Pons (tissue), 1 donor: ENCODE measurements at regions not wholly inside any gene's neighbourhood (a gene's known extent, or its start where the extent isn't known, plus 50 kb on each side); places are given as distances from the start of the nearest gene placed in this dataset.
A peak's percentile ranks its signal among the peaks of the same experiment; 100 is the strongest.

Source experiments
- DNase-seq: peaks from one replicate; pipeline ENCODE4 v3.0.0-alpha.2; 2016; ENCODE audit warnings: low spot score

GRCh38 chr5:89128092-89128491 lies 245.1 kb upstream of the MEF2C start:
- no peak for DNase-seq

GRCh38 chr5:89127191-89127590 lies 244.2 kb upstream of the MEF2C start:
- no peak for DNase-seq

GRCh38 chr5:89125372-89125771 lies 242.4 kb upstream of the MEF2C start:
- no peak for DNase-seq

- no peak for DNase-seq
Observed at GRCh38 chr5:89123581-89123980, 240.6 kb upstream of the MEF2C start.

- DNase-seq: peak; percentile 71
Observed at GRCh38 chr5:89120719-89121118, 237.7 kb upstream of the MEF2C start.

- no peak for DNase-seq
Observed at GRCh38 chr5:89117124-89117644, 234.2 kb upstream of the MEF2C start.

- no peak for DNase-seq
Observed at GRCh38 chr5:89110916-89111646, 228.1 kb upstream of the MEF2C start.

GRCh38 chr5:89106480-89106879 lies 223.5 kb upstream of the MEF2C start:
- peak; percentile 34 for DNase-seq

- DNase-seq: no peak
Observed at GRCh38 chr5:89105836-89106235, 222.9 kb upstream of the MEF2C start.

- DNase-seq: no peak
Observed at GRCh38 chr5:89105171-89105695, 222.2 kb upstream of the MEF2C start.

GRCh38 chr5:89098199-89098756 lies 215.3 kb upstream of the MEF2C start:
- DNase-seq: no peak

GRCh38 chr5:89097103-89097502 lies 214.1 kb upstream of the MEF2C start:
- DNase-seq: no peak

GRCh38 chr5:89095341-89095740 lies 212.4 kb upstream of the MEF2C start:
- DNase-seq: no peak

- DNase-seq: no peak
Observed at GRCh38 chr5:89090037-89090436, 207.1 kb upstream of the MEF2C start.

- DNase-seq: no peak
Observed at GRCh38 chr5:89087551-89088318, 204.8 kb upstream of the MEF2C start.

- no peak for DNase-seq
Observed at GRCh38 chr5:89087128-89087527, 204.1 kb upstream of the MEF2C start.

GRCh38 chr5:89086390-89087086 lies 203.6 kb upstream of the MEF2C start:
- DNase-seq: no peak

- DNase-seq: no peak
Observed at GRCh38 chr5:89083791-89084190, 200.8 kb upstream of the MEF2C start.

- no peak for DNase-seq
Observed at GRCh38 chr5:89081360-89081759, 198.4 kb upstream of the MEF2C start.

- no peak for DNase-seq
Observed at GRCh38 chr5:89080467-89081116, 197.6 kb upstream of the MEF2C start.

GRCh38 chr5:89072842-89073672 lies 190.1 kb upstream of the MEF2C start:
- no peak for DNase-seq
